ENCODE measurements at regions not wholly inside any gene's neighbourhood (a gene's known extent, or its start where the extent isn't known, plus 50 kb on each side); places are given as distances from the start of the nearest gene placed in this dataset.

DNA sequence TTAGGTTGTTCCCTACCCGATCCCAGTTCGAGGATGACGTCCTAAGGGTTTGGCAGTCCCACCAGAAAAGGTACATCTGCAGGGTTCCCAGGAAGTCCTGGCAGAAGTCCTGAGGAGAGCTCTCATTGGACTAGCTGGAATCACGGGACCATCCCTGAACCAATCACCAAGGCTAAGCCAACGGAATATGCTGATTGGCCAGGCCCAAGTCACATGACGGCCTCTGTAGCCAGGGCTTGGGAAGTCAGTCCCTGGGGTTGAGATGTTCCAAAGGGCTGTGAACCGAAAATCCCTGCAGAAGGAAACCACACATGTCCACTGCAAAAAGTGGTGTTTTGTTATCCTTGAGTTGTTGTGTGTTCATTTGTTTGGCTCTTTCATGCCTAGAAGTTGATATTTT is 68.2 kb upstream of the ZNF423 start:
- no peak for TF ChIP-seq EZH2 (IDR thresholded peaks at IDR 0.05; ENCODE audit: borderline replicate concordance, low read depth, low read length, poor library complexity, severe bottlenecking)
- TF ChIP-seq, protein P1, sequence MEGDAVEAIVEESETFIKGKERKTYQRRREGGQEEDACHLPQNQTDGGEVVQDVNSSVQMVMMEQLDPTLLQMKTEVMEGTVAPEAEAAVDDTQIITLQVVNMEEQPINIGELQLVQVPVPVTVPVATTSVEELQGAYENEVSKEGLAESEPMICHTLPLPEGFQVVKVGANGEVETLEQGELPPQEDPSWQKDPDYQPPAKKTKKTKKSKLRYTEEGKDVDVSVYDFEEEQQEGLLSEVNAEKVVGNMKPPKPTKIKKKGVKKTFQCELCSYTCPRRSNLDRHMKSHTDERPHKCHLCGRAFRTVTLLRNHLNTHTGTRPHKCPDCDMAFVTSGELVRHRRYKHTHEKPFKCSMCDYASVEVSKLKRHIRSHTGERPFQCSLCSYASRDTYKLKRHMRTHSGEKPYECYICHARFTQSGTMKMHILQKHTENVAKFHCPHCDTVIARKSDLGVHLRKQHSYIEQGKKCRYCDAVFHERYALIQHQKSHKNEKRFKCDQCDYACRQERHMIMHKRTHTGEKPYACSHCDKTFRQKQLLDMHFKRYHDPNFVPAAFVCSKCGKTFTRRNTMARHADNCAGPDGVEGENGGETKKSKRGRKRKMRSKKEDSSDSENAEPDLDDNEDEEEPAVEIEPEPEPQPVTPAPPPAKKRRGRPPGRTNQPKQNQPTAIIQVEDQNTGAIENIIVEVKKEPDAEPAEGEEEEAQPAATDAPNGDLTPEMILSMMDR (conservative IDR thresholded peaks at IDR 0.05; ENCODE audit: low read depth, low read length), result no peak
